GM21576 (cell line): ENCODE measurements at regions not wholly inside any gene's neighbourhood (a gene's known extent, or its start where the extent isn't known, plus 50 kb on each side); places are given as distances from the start of the nearest gene placed in this dataset.

Experiments used
- ATAC-seq: cut with Tn5 transposase; IDR thresholded peaks from one replicate; pipeline ENCODE4 v1.9.1; 2021; ENCODE audit warnings: mild to moderate bottlenecking, moderate library complexity; ENCODE audit not compliant: unreplicated experiment

GRCh38 chr2:52779446-52779845 lies 988.2 kb upstream of the CHAC2 start:
- no peak for ATAC-seq

GRCh38 chr2:52776571-52776970 lies 991.0 kb upstream of the CHAC2 start:
- ATAC-seq: no peak

- no peak for ATAC-seq
Measured at GRCh38 chr2:52775674-52776073, 991.9 kb upstream of the CHAC2 start.

GRCh38 chr2:52765735-52766134 lies 1001.9 kb upstream of the CHAC2 start:
- no peak for ATAC-seq

- no peak for ATAC-seq
Measured at GRCh38 chr2:52749764-52750163, 1017.8 kb upstream of the CHAC2 start.

- no peak for ATAC-seq
Measured at GRCh38 chr2:52745144-52745543, 1022.5 kb upstream of the CHAC2 start.

- no peak for ATAC-seq
Measured at GRCh38 chr2:52732849-52733395, 1034.7 kb upstream of the CHAC2 start.

GRCh38 chr2:52724585-52724984 lies 1043.0 kb upstream of the CHAC2 start:
- ATAC-seq: no peak

GRCh38 chr2:52717836-52718235 lies 1049.8 kb upstream of the CHAC2 start:
- ATAC-seq: no peak

- ATAC-seq: no peak
Measured at GRCh38 chr2:52710810-52711618, 1056.6 kb upstream of the CHAC2 start.

GRCh38 chr2:52704251-52704650 lies 1063.4 kb upstream of the CHAC2 start:
- ATAC-seq: no peak

GRCh38 chr2:52703004-52703403 lies 1064.6 kb upstream of the CHAC2 start:
- ATAC-seq: no peak

GRCh38 chr2:52698408-52698807 lies 1069.2 kb upstream of the CHAC2 start:
- ATAC-seq: no peak

GRCh38 chr2:52697690-52698089 lies 1069.9 kb upstream of the CHAC2 start:
- ATAC-seq: no peak

- ATAC-seq: no peak
Measured at GRCh38 chr2:52695731-52696130, 1071.9 kb upstream of the CHAC2 start.

GRCh38 chr2:52686935-52687334 lies 1080.7 kb upstream of the CHAC2 start:
- no peak for ATAC-seq

- no peak for ATAC-seq
Measured at GRCh38 chr2:52676056-52676455, 1091.5 kb upstream of the CHAC2 start.

GRCh38 chr2:52668724-52669123 lies 1098.9 kb upstream of the CHAC2 start:
- ATAC-seq: no peak

- no peak for ATAC-seq
Measured at GRCh38 chr2:52659546-52659945, 1108.1 kb upstream of the CHAC2 start.

GRCh38 chr2:52658598-52658997 lies 1109.0 kb upstream of the CHAC2 start:
- ATAC-seq: no peak

- no peak for ATAC-seq
Measured at GRCh38 chr2:52639692-52640091, 1127.9 kb upstream of the CHAC2 start.

- no peak for ATAC-seq
Measured at GRCh38 chr2:52632543-52632942, 1135.1 kb upstream of the CHAC2 start.

- ATAC-seq: no peak
Measured at GRCh38 chr2:52629944-52630343, 1137.7 kb upstream of the CHAC2 start.
